ENCODE measurements at regions not wholly inside any gene's neighbourhood (a gene's known extent, or its start where the extent isn't known, plus 50 kb on each side); places are given as distances from the start of the nearest gene placed in this dataset.

DNA sequence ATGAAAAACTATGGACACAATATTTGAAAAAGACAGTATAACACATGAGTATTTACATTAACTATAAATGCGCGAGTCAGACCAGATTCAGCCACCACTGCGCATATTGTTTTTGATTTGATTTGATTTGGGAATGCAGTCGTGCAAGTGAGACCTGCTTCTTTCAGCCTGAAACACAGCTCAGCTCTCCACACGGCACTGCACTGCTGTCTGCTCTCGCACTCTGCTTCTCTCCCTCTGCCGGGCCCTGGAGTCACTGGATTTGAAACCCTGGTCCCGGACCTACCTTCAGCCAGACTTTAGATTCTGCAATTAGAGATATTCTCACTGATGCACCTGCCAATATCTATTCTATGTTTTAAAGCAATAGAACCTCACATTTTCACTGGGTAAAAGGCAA, 143.9 kb upstream of the TMEM132C start:
- TF ChIP-seq CTCF (IDR thresholded peaks at IDR 0.05; ENCODE audit: low read length) (no peak), EZH2 (IDR thresholded peaks at IDR 0.05; ENCODE audit: borderline replicate concordance, low read length) (no peak)
